ENCODE measurements at regions not wholly inside any gene's neighbourhood (a gene's known extent, or its start where the extent isn't known, plus 50 kb on each side); places are given as distances from the start of the nearest gene placed in this dataset.

- H3K9me3 Mint-ChIP-seq, result no peaks in the 10 kb centered on the region
- H3K4me1 Mint-ChIP-seq, result peaks cover 42 to 47% of the 10 kb centered on the region in 2 donors
- no peak for DNase-seq
- peaks cover 0 to 4% (median 0%) of the 10 kb centered on the region in 3 donors for H3K27me3 Mint-ChIP-seq (ENCODE audit: low read depth in 3 of 3)
- H3K36me3 Mint-ChIP-seq, result peaks cover 0 to 4% (median 0%) of the 10 kb centered on the region in 3 donors
- H3K4me3 Mint-ChIP-seq, result peak overlapping the region in 1 of 5 donors; percentile 17
- H3K27ac Mint-ChIP-seq, result peak overlapping the region in 2 of 6 donors; percentile 43 to 66
Observed at GRCh38 chr20:40758790-40759189, 69.8 kb upstream of the MAFB start.

GRCh38 chr20:40760399-40760798, 71.4 kb upstream of the MAFB start:
- peaks cover 34 to 37% of the 10 kb centered on the region in 2 donors for H3K4me1 Mint-ChIP-seq
- no peaks in the 10 kb centered on the region for H3K9me3 Mint-ChIP-seq
- no peak for DNase-seq
- peaks cover 0 to 4% (median 0%) of the 10 kb centered on the region in 3 donors for H3K36me3 Mint-ChIP-seq
- H3K4me3 Mint-ChIP-seq, result no peak overlapping the region
- H3K27ac Mint-ChIP-seq, result no peak overlapping the region
- H3K27me3 Mint-ChIP-seq (ENCODE audit: low read depth in 3 of 3), result peaks cover 0 to 2% (median 2%) of the 10 kb centered on the region in 3 donors

- H3K36me3 Mint-ChIP-seq, result no peaks in the 10 kb centered on the region
- H3K27me3 Mint-ChIP-seq (ENCODE audit: low read depth in 3 of 3), result peaks cover 0 to 9% (median 2%) of the 10 kb centered on the region in 3 donors
- H3K4me3 Mint-ChIP-seq, result no peak overlapping the region
- no peak overlapping the region for H3K27ac Mint-ChIP-seq
- DNase-seq, result no peak
- H3K9me3 Mint-ChIP-seq, result no peaks in the 10 kb centered on the region
- peaks cover 4 to 7% of the 10 kb centered on the region in 2 donors for H3K4me1 Mint-ChIP-seq
Observed at GRCh38 chr20:40763646-40764295, 74.7 kb upstream of the MAFB start.

GRCh38 chr20:40765814-40766480, 76.9 kb upstream of the MAFB start:
- no peak for DNase-seq
- Mint-ChIP-seq H3K27ac (no peak overlapping the region), H3K36me3 (peaks cover 0 to 4% (median 0%) of the 10 kb centered on the region in 3 donors), H3K4me1 (no peaks in the 10 kb centered on the region), H3K9me3 (no peaks in the 10 kb centered on the region), H3K27me3 (ENCODE audit: low read depth in 3 of 3) (peaks cover 0 to 9% (median 4%) of the 10 kb centered on the region in 3 donors), H3K4me3 (no peak overlapping the region)

GRCh38 chr20:40766790-40767614, 78.0 kb upstream of the MAFB start:
- Mint-ChIP-seq H3K9me3 (no peaks in the 10 kb centered on the region), H3K4me3 (no peak overlapping the region), H3K27ac (peak overlapping the region in 1 of 6 donors; percentile 19), H3K27me3 (ENCODE audit: low read depth in 3 of 3) (peaks cover 0 to 9% (median 4%) of the 10 kb centered on the region in 3 donors), H3K4me1 (no peaks in the 10 kb centered on the region), H3K36me3 (peaks cover 0 to 4% (median 0%) of the 10 kb centered on the region in 3 donors)
- DNase-seq, result no peak

GRCh38 chr20:40767615-40767924, 78.5 kb upstream of the MAFB start:
- peaks cover 0 to 9% (median 6%) of the 10 kb centered on the region in 3 donors for H3K27me3 Mint-ChIP-seq (ENCODE audit: low read depth in 3 of 3)
- no peaks in the 10 kb centered on the region for H3K4me1 Mint-ChIP-seq
- no peak for DNase-seq
- no peaks in the 10 kb centered on the region for H3K9me3 Mint-ChIP-seq
- peak overlapping the region in 1 of 6 donors; percentile 12 for H3K27ac Mint-ChIP-seq
- no peak overlapping the region for H3K4me3 Mint-ChIP-seq
- H3K36me3 Mint-ChIP-seq, result peaks cover 0 to 4% (median 0%) of the 10 kb centered on the region in 3 donors

- DNase-seq, result no peak
- Mint-ChIP-seq H3K27ac (no peak overlapping the region), H3K4me3 (no peak overlapping the region), H3K9me3 (no peaks in the 10 kb centered on the region), H3K27me3 (ENCODE audit: low read depth in 3 of 3) (peaks cover 0 to 9% (median 7%) of the 10 kb centered on the region in 3 donors), H3K4me1 (no peaks in the 10 kb centered on the region), H3K36me3 (peaks cover 0 to 4% (median 0%) of the 10 kb centered on the region in 3 donors)
Observed at GRCh38 chr20:40768105-40768504, 79.1 kb upstream of the MAFB start.

- peaks cover 0 to 7% of the 10 kb centered on the region in 2 donors for H3K4me1 Mint-ChIP-seq
Observed at GRCh38 chr20:40769677-40770285, 80.7 kb upstream of the MAFB start.

GRCh38 chr20:40770564-40771307, 81.7 kb upstream of the MAFB start:
- no peak for DNase-seq
- Mint-ChIP-seq H3K27me3 (ENCODE audit: low read depth in 3 of 3) (peaks cover 0 to 8% (median 7%) of the 10 kb centered on the region in 3 donors), H3K27ac (no peak overlapping the region), H3K4me1 (peaks cover 0 to 7% of the 10 kb centered on the region in 2 donors), H3K36me3 (peaks cover 0 to 4% (median 0%) of the 10 kb centered on the region in 3 donors), H3K9me3 (no peaks in the 10 kb centered on the region), H3K4me3 (no peak overlapping the region)

More at GRCh38 chr20:40769677-40770285, 80.7 kb upstream of the MAFB start:
- peaks cover 0 to 4% (median 0%) of the 10 kb centered on the region in 3 donors for H3K36me3 Mint-ChIP-seq
- DNase-seq, result no peak
- H3K27me3 Mint-ChIP-seq (ENCODE audit: low read depth in 3 of 3), result peaks cover 0 to 8% (median 7%) of the 10 kb centered on the region in 3 donors
- no peak overlapping the region for H3K27ac Mint-ChIP-seq
- no peak overlapping the region for H3K4me3 Mint-ChIP-seq
- no peaks in the 10 kb centered on the region for H3K9me3 Mint-ChIP-seq

GRCh38 chr20:40771308-40771610, 82.2 kb upstream of the MAFB start:
- Mint-ChIP-seq H3K36me3 (peaks cover 0 to 4% (median 0%) of the 10 kb centered on the region in 3 donors), H3K4me3 (no peak overlapping the region), H3K9me3 (no peaks in the 10 kb centered on the region), H3K27me3 (ENCODE audit: low read depth in 3 of 3) (peaks cover 0 to 8% (median 7%) of the 10 kb centered on the region in 3 donors), H3K4me1 (peaks cover 0 to 7% of the 10 kb centered on the region in 2 donors), H3K27ac (no peak overlapping the region)
- no peak for DNase-seq

GRCh38 chr20:40771848-40772511, 82.9 kb upstream of the MAFB start:
- DNase-seq, result no peak
- Mint-ChIP-seq H3K4me1 (peaks cover 0 to 7% of the 10 kb centered on the region in 2 donors), H3K4me3 (no peak overlapping the region), H3K27me3 (ENCODE audit: low read depth in 3 of 3) (peaks cover 0 to 8% (median 7%) of the 10 kb centered on the region in 3 donors), H3K27ac (no peak overlapping the region), H3K9me3 (no peaks in the 10 kb centered on the region), H3K36me3 (peaks cover 0 to 4% (median 0%) of the 10 kb centered on the region in 3 donors)

GRCh38 chr20:40773376-40773775, 84.3 kb upstream of the MAFB start:
- Mint-ChIP-seq H3K27ac (no peak overlapping the region), H3K27me3 (ENCODE audit: low read depth in 3 of 3) (peaks cover 0 to 7% (median 1%) of the 10 kb centered on the region in 3 donors), H3K4me3 (no peak overlapping the region), H3K9me3 (no peaks in the 10 kb centered on the region), H3K36me3 (peaks cover 0 to 4% (median 0%) of the 10 kb centered on the region in 3 donors), H3K4me1 (peaks cover 0 to 7% of the 10 kb centered on the region in 2 donors)
- DNase-seq, result no peak
